Smooth muscle cell (in vitro differentiated cells): ENCODE measurements at regions not wholly inside any gene's neighbourhood (a gene's known extent, or its start where the extent isn't known, plus 50 kb on each side); places are given as distances from the start of the nearest gene placed in this dataset.

Source experiments
- DNase-seq: peaks from one replicate; lab custom pipeline; 2025; ENCODE audit not compliant: unreplicated experiment; lab: John Stamatoyannopoulos, UW
- H2AFZ ChIP-seq: fragments of 200-600 bp; sonication (generic); 2 replicates; pipeline ENCODE4 v1.6.0; 2016; ENCODE audit warnings: antibody characterized with exemption, low read depth, mild to moderate bottlenecking
- H3F3A ChIP-seq: fragments of 200-600 bp; sonication (generic); 2 replicates; pipeline ENCODE4 v1.6.0; 2017; ENCODE audit warnings: antibody characterized with exemption, low read depth
- H3K27ac ChIP-seq: fragments of 200-600 bp; sonication (generic); 2 replicates; pipeline ENCODE4 v1.5.1; 2016; ENCODE audit warnings: low read depth, mild to moderate bottlenecking
- H3K27me3 ChIP-seq: fragments of 200-600 bp; sonication (generic); 2 replicates; pipeline ENCODE4 v1.6.1; 2016; ENCODE audit warnings: low read depth, mild to moderate bottlenecking
- H3K36me3 ChIP-seq: fragments of 200-600 bp; sonication (generic); 2 replicates; pipeline ENCODE4 v1.5.1; 2016; ENCODE audit warnings: low read depth
- H3K4me1 ChIP-seq: fragments of 200-600 bp; sonication (generic); 2 replicates; pipeline ENCODE4 v1.5.1; 2016; ENCODE audit warnings: low read depth
- H3K4me2 ChIP-seq: fragments of 200-600 bp; sonication (generic); 2 replicates; pipeline ENCODE4 v1.6.0; 2016; ENCODE audit warnings: mild to moderate bottlenecking
- H3K4me3 ChIP-seq: fragments of 200-600 bp; sonication (generic); 2 replicates; pipeline ENCODE4 v1.5.1; 2016; ENCODE audit warnings: mild to moderate bottlenecking
- H3K79me2 ChIP-seq: fragments of 200-600 bp; sonication (generic); 2 replicates; pipeline ENCODE4 v1.6.0; 2016; ENCODE audit warnings: low read depth, mild to moderate bottlenecking
- H3K9ac ChIP-seq: fragments of 200-600 bp; sonication (generic); 2 replicates; pipeline ENCODE4 v1.6.0; 2016; ENCODE audit warnings: low read depth
- H3K9me3 ChIP-seq: fragments of 200-600 bp; sonication (generic); replicated peaks from 2 replicates; pipeline ENCODE4 v1.5.1; 2016; ENCODE audit warnings: low read depth
- H4K20me1 ChIP-seq: fragments of 200-600 bp; sonication (generic); 2 replicates; pipeline ENCODE4 v1.6.0; 2016; ENCODE audit warnings: low read depth
- WGBS: methylation state at CpG from one replicate; pipeline ENCODE4 v1.1.7; 2016; ENCODE audit warnings: low lambda C conversion rate; 5-methylcytosine and 5-hydroxymethylcytosine counted together
- TF ChIP-seq, protein P1 (sequence below): fragments of 200-600 bp; sonication (generic); IDR thresholded peaks from 2 replicates; pipeline ENCODE4 v1.5.1; 2017; ENCODE audit warnings: borderline replicate concordance, mild to moderate bottlenecking, antibody characterized with exemption; ENCODE audit not compliant: insufficient read depth, poor library complexity, severe bottlenecking

GRCh38 chr3:8387571-8387970 lies 114.1 kb upstream of the LMCD1 start:
- WGBS: 69% methylated on average over 4 of the region's 4 CpGs
- no peaks in the 10 kb centered on the region for H3K4me1 ChIP-seq
- no peaks in the 10 kb centered on the region for H3K79me2 ChIP-seq
- no peak overlapping the region for H3K4me3 ChIP-seq
- TF ChIP-seq, protein P1, sequence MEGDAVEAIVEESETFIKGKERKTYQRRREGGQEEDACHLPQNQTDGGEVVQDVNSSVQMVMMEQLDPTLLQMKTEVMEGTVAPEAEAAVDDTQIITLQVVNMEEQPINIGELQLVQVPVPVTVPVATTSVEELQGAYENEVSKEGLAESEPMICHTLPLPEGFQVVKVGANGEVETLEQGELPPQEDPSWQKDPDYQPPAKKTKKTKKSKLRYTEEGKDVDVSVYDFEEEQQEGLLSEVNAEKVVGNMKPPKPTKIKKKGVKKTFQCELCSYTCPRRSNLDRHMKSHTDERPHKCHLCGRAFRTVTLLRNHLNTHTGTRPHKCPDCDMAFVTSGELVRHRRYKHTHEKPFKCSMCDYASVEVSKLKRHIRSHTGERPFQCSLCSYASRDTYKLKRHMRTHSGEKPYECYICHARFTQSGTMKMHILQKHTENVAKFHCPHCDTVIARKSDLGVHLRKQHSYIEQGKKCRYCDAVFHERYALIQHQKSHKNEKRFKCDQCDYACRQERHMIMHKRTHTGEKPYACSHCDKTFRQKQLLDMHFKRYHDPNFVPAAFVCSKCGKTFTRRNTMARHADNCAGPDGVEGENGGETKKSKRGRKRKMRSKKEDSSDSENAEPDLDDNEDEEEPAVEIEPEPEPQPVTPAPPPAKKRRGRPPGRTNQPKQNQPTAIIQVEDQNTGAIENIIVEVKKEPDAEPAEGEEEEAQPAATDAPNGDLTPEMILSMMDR: no peak
- no peaks in the 10 kb centered on the region for H3K27me3 ChIP-seq
- no peak for DNase-seq
- H4K20me1 ChIP-seq: no peaks in the 10 kb centered on the region
- H3F3A ChIP-seq: no peaks in the 10 kb centered on the region
- no peak overlapping the region for H3K27ac ChIP-seq
- H3K9me3 ChIP-seq: no peaks in the 10 kb centered on the region
- no peak overlapping the region for H2AFZ ChIP-seq
- H3K4me2 ChIP-seq: no peak overlapping the region
- no peaks in the 10 kb centered on the region for H3K36me3 ChIP-seq
- H3K9ac ChIP-seq: no peak overlapping the region

GRCh38 chr3:8399686-8400085 lies 101.9 kb upstream of the LMCD1 start:
- Histone ChIP-seq H3K36me3 (no peaks in the 10 kb centered on the region), H3K9me3 (no peaks in the 10 kb centered on the region), H3K4me1 (no peaks in the 10 kb centered on the region), H3K27ac (no peak overlapping the region), H3K79me2 (no peaks in the 10 kb centered on the region), H3F3A (no peaks in the 10 kb centered on the region), H3K4me2 (no peak overlapping the region), H3K4me3 (no peak overlapping the region), H3K27me3 (no peaks in the 10 kb centered on the region), H3K9ac (no peak overlapping the region), H2AFZ (no peak overlapping the region), H4K20me1 (no peaks in the 10 kb centered on the region)
- 75% methylated on average over 3 of the region's 3 CpGs for WGBS
- TF ChIP-seq, protein P1: no peak
- no peak for DNase-seq

GRCh38 chr3:8400911-8401310 lies 100.7 kb upstream of the LMCD1 start:
- H3F3A ChIP-seq: no peaks in the 10 kb centered on the region
- no peak overlapping the region for H3K27ac ChIP-seq
- TF ChIP-seq, protein P1: no peak
- H3K27me3 ChIP-seq: no peaks in the 10 kb centered on the region
- no peaks in the 10 kb centered on the region for H3K36me3 ChIP-seq
- 93% methylated on average over 1 of the region's 1 CpG for WGBS
- no peaks in the 10 kb centered on the region for H3K4me1 ChIP-seq
- no peak for DNase-seq
- H3K9me3 ChIP-seq: no peaks in the 10 kb centered on the region
- H4K20me1 ChIP-seq: no peaks in the 10 kb centered on the region
- no peak overlapping the region for H3K9ac ChIP-seq
- no peak overlapping the region for H3K4me3 ChIP-seq
- H3K4me2 ChIP-seq: no peak overlapping the region
- H2AFZ ChIP-seq: no peak overlapping the region
- no peaks in the 10 kb centered on the region for H3K79me2 ChIP-seq

DNA sequence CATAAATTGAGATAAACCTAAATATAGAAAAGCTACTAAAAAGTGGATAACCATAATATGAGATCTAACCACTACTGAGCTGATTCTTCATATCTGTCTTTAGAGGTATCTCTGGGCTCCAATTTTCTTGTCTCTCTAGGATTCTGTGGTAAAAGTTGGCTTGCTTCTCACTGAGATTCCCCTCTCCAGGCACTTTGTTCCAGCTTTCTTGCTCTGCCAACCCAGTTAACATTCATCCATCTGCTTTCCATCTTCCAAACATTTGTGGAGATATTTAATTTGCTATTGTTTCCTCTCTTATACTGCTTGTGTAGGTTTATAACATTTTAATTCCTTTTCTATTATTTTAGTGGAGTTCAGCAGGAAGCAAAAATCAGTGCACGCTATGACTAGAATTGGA lies 97.6 kb upstream of the LMCD1 start:
- Histone ChIP-seq H3K4me1 (no peaks in the 10 kb centered on the region), H3K4me3 (no peak overlapping the region), H3K4me2 (no peak overlapping the region), H2AFZ (no peak overlapping the region), H3K27me3 (no peaks in the 10 kb centered on the region), H3K79me2 (no peaks in the 10 kb centered on the region), H3K36me3 (no peaks in the 10 kb centered on the region), H3F3A (no peaks in the 10 kb centered on the region), H3K27ac (no peak overlapping the region), H4K20me1 (no peaks in the 10 kb centered on the region), H3K9me3 (no peaks in the 10 kb centered on the region), H3K9ac (no peak overlapping the region)
- TF ChIP-seq, protein P1: no peak
- WGBS: 96% methylated on average over 1 of the region's 1 CpG
- DNase-seq: no peak
